Skeletal muscle cell (primary cell): ENCODE measurements at regions not wholly inside any gene's neighbourhood (a gene's known extent, or its start where the extent isn't known, plus 50 kb on each side); places are given as distances from the start of the nearest gene placed in this dataset.

Experiments used
- DNase-seq: peaks from one replicate; pipeline ENCODE4 v3.0.0-alpha.2; 2010; ENCODE audit warnings: low read depth
- H3K4me3 ChIP-seq: 2 replicates; pipeline ENCODE4 v1.5.1; 2011; ENCODE audit warnings: low read depth, mild to moderate bottlenecking, control low read depth, low read length, moderate library complexity

- no peak overlapping the region for H3K4me3 ChIP-seq
- no peak for DNase-seq
Observed at GRCh38 chr1:82453511-82454185, 652.9 kb downstream of the ADGRL2 start.

GRCh38 chr1:82452096-82452495, 651.4 kb downstream of the ADGRL2 start:
- DNase-seq = no peak
- H3K4me3 ChIP-seq = no peak overlapping the region

- no peak for DNase-seq
- H3K4me3 ChIP-seq = no peak overlapping the region
Observed at GRCh38 chr1:82451191-82451590, 650.5 kb downstream of the ADGRL2 start.

- peak; percentile 13 for DNase-seq
- H3K4me3 ChIP-seq = no peak overlapping the region
Observed at GRCh38 chr1:82449506-82450057, 648.8 kb downstream of the ADGRL2 start.

GRCh38 chr1:82446955-82447354, 646.2 kb downstream of the ADGRL2 start:
- H3K4me3 ChIP-seq = no peak overlapping the region
- DNase-seq = no peak

GRCh38 chr1:82446236-82446635, 645.5 kb downstream of the ADGRL2 start:
- H3K4me3 ChIP-seq = no peak overlapping the region

GRCh38 chr1:82445827-82446226, 645.1 kb downstream of the ADGRL2 start:
- H3K4me3 ChIP-seq = no peak overlapping the region
- no peak for DNase-seq

More at GRCh38 chr1:82446236-82446635, 645.5 kb downstream of the ADGRL2 start:
- no peak for DNase-seq

GRCh38 chr1:82445132-82445531, 644.4 kb downstream of the ADGRL2 start:
- no peak for DNase-seq
- no peak overlapping the region for H3K4me3 ChIP-seq

- no peak for DNase-seq
- H3K4me3 ChIP-seq = no peak overlapping the region
Observed at GRCh38 chr1:82441402-82441801, 640.7 kb downstream of the ADGRL2 start.

GRCh38 chr1:82423174-82423815, 622.6 kb downstream of the ADGRL2 start:
- no peak for DNase-seq
- H3K4me3 ChIP-seq = no peak overlapping the region

GRCh38 chr1:82421782-82422181, 621.0 kb downstream of the ADGRL2 start:
- no peak for DNase-seq
- H3K4me3 ChIP-seq = no peak overlapping the region

- H3K4me3 ChIP-seq = no peak overlapping the region
- no peak for DNase-seq
Observed at GRCh38 chr1:82420584-82420983, 619.9 kb downstream of the ADGRL2 start.

- DNase-seq = no peak
- H3K4me3 ChIP-seq = no peak overlapping the region
Observed at GRCh38 chr1:82411605-82412004, 610.9 kb downstream of the ADGRL2 start.

- no peak for DNase-seq
- no peak overlapping the region for H3K4me3 ChIP-seq
Observed at GRCh38 chr1:82405333-82405732, 604.6 kb downstream of the ADGRL2 start.

- no peak for DNase-seq
- no peak overlapping the region for H3K4me3 ChIP-seq
Observed at GRCh38 chr1:82401116-82401515, 600.4 kb downstream of the ADGRL2 start.

GRCh38 chr1:82400521-82400920, 599.8 kb downstream of the ADGRL2 start:
- no peak overlapping the region for H3K4me3 ChIP-seq
- no peak for DNase-seq

- H3K4me3 ChIP-seq = no peak overlapping the region
- peak; percentile 61 for DNase-seq
Observed at GRCh38 chr1:82399093-82399492, 598.4 kb downstream of the ADGRL2 start.

- no peak overlapping the region for H3K4me3 ChIP-seq
- DNase-seq = no peak
Observed at GRCh38 chr1:82398357-82398756, 597.6 kb downstream of the ADGRL2 start.

- DNase-seq = no peak
- H3K4me3 ChIP-seq = no peak overlapping the region
Observed at GRCh38 chr1:82395440-82395839, 594.7 kb downstream of the ADGRL2 start.

GRCh38 chr1:82392946-82393345, 592.2 kb downstream of the ADGRL2 start:
- no peak overlapping the region for H3K4me3 ChIP-seq
- no peak for DNase-seq

- no peak overlapping the region for H3K4me3 ChIP-seq
- peak; percentile 87 for DNase-seq
Observed at GRCh38 chr1:82392513-82392912, 591.8 kb downstream of the ADGRL2 start.
